HG02840 (cell line): ENCODE measurements at regions not wholly inside any gene's neighbourhood (a gene's known extent, or its start where the extent isn't known, plus 50 kb on each side); places are given as distances from the start of the nearest gene placed in this dataset.
"Not testable (repeated sequence)": the region's sequence is repeated elsewhere in the genome, so short reads cannot be mapped to it uniquely, and the experiment has no call there.

Experiments
- ATAC-seq: cut with Tn5 transposase; IDR thresholded peaks from one replicate; pipeline ENCODE4 v1.9.1; 2021; ENCODE audit warnings: mild to moderate bottlenecking, moderate library complexity, moderate number of reproducible peaks; ENCODE audit not compliant: unreplicated experiment, low FRiP score

DNA sequence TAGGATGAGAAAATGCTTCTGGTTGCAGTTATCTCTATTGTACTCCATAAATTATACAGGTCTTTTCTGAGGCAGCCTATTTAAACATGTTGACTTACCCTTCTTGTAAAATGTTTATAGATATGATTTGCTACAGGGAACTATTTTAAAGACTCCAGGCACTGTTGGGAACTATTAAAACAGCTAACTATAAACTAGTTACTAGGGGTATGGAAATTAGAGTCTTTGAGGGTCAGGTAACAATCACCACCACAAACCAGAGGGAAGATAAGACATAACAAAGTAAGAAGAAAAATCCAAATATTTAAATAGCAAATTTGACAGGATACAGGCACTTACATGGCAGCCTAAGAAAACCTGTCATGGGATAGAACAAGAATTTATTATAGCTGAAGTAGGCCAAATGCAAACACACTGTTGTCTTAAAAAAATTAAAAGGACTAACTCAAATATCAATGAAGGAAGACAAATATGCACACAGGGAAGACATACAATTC, 251.0 kb upstream of the CWC22 start:
- ATAC-seq, result no peak

- ATAC-seq, result no peak
These were observed 250.2 kb upstream of the CWC22 start for GRCh38 chr2:180257247-180257646.

DNA sequence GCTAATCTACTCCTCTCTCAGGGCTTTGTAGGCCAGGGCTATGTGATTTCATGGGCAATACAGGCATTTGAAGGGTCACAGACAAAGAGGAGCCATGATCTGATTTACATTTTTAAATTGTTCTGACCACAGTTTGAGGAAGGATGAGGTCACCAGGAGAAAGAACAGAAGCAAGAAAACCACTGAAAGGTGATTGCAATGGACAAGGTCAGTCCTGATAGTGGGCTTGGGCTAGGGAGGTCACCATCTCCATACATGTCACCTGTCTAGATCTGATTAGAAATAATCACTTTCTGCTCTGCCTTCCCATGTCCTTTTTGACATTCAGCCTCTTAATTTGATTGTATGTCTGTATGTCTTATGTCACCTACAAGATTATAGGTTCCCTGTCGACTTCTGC, 248.9 kb upstream of the CWC22 start:
- no peak for ATAC-seq

- ATAC-seq, result no peak
These were observed 247.8 kb upstream of the CWC22 start for GRCh38 chr2:180254872-180255271.

DNA sequence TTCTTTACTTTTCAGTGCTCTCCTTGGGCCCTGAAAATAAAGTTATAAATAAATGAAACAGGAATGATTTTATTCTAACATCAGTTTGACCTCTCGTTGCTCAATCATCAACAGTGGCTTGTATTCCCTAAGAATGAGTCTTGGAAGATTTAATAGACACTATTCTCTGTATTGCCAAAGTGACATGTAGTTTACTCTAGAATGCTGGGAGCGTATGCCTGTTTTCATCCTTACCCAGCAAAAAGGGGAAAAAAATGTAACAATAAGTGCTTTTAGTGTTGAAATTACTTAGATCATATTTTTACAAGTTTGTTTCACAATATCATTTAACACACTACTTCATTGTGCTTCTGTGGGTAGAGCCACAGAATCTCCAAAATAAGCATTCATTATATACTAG, 240.6 kb upstream of the CWC22 start:
- ATAC-seq, result no peak

- no peak for ATAC-seq
These were observed 239.2 kb upstream of the CWC22 start for GRCh38 chr2:180246268-180246667.

- no peak for ATAC-seq
These were observed 233.7 kb upstream of the CWC22 start for GRCh38 chr2:180240774-180241173.

DNA sequence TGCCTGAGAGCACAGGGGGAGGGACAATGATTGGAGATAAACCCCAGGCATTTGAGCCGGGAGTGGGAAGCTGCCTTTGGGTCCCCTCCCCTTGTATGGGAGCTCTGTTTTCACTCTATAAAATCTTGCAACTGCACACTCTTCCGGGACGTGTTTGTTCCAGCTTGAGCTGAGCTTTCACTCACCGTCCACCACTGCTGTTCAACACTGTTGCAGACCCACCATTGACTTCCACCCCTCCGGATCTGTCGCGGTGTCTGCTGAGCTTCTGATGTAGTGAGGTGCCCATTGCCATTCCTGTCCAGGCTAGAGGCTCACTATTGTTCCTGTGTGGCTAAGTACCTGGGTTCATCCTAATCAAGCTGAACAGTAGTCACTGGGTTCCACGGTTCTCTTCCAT, 231.6 kb upstream of the CWC22 start:
- ATAC-seq, result no peak

DNA sequence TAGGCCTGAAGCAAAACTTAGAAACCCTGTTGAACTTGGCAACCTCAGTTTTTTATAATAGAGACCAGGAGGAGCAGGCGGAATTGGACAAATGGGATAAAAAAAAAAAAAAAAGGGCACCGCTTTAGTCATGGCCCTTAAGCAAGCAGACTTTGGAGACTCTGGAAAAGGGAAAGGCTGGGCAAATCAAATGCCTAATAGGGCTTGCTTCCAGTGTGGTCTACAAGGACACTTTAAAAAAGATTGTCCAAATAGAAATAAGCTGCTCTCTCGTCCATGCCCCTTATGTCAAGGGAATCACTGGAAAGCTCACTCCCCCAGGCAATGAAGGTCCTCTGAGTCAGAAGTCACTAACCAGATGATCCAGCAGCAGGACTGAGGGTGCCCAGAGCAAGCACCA, 229.0 kb upstream of the CWC22 start:
- ATAC-seq, result not testable (repeated sequence)

- not testable (repeated sequence) for ATAC-seq
These were observed 228.4 kb upstream of the CWC22 start for GRCh38 chr2:180235506-180235905.

- ATAC-seq, result not testable (repeated sequence)
These were observed 227.9 kb upstream of the CWC22 start for GRCh38 chr2:180234991-180235390.

DNA sequence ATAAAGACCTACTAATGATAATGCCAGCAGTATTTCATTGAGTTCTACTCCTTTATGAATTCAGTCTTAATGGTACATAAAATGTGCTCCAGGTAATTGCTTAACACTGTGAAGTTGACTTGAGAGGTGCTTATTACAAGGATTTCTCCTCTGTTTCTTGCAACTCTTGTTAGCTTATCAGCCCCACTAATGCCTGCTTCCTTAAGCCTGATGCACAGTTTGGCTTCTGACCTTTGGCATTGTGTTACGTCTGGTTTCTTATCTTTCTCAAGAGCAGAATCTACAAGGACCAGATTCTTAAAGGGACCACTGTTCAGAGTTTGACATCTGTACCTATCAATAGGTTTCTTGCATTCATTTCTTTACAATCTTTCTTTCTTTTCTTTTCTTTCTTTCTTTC, 223.9 kb upstream of the CWC22 start:
- no peak for ATAC-seq

DNA sequence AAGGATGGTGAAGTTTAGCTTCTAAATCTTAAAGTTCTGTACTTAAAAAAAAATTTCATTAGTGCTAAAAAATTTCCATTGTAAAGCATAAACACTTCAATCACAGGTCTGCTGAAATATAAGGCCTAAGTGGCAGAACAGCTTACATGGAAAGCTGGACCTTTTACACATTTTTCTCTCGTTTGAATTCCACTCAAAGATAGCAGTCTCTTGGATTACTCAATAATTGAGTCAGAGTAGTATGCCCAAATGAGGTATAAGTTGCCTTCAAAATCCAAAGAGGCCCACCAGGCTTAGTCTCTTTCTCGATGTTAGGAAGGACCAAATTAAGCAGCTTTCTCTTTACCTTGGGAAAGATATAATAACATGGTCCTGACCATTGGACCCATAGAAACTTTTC, 220.4 kb upstream of the CWC22 start:
- ATAC-seq, result no peak

- ATAC-seq, result no peak
These were observed 218.0 kb upstream of the CWC22 start for GRCh38 chr2:180225118-180225517.

DNA sequence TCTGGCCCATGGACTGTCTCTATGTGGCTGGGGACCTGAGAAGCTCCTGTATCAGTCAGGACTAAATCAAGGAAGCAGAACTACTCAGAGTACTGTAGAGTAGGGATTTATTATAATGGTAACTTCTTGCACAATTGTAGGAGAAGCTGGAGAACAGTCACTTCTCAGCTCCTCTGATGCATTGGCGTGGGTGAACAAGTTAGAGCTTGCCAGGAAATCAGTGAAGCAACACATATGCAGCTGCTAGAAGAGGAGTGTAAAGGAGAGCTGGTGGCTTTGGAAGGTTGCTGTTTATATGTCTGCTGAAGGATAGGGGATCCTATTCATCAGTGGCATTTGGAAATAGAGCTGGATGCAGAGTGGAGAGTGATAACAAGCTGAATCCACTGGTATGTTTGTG, 215.5 kb upstream of the CWC22 start:
- no peak for ATAC-seq

GRCh38 chr2:180219491-180219890, 212.4 kb upstream of the CWC22 start:
- ATAC-seq, result no peak

DNA sequence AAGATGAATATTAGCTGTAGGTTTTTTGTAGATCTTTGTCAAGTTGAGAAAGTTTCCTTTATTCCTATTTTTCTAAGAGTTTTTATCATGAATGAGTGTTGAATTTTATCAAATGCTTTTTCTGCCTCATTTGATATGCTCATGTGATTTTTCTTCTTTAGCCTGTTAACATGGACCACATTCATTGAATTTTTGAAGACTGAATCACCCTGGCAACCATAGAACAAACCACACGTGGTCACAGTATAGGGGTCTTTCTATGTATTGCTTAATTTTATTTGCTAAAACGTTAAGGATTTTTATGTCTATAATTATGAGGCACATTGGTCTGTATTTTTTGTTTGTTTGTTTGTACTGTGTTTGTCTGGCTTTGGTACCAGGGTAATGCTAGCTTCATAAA, 201.7 kb upstream of the CWC22 start:
- no peak for ATAC-seq

DNA sequence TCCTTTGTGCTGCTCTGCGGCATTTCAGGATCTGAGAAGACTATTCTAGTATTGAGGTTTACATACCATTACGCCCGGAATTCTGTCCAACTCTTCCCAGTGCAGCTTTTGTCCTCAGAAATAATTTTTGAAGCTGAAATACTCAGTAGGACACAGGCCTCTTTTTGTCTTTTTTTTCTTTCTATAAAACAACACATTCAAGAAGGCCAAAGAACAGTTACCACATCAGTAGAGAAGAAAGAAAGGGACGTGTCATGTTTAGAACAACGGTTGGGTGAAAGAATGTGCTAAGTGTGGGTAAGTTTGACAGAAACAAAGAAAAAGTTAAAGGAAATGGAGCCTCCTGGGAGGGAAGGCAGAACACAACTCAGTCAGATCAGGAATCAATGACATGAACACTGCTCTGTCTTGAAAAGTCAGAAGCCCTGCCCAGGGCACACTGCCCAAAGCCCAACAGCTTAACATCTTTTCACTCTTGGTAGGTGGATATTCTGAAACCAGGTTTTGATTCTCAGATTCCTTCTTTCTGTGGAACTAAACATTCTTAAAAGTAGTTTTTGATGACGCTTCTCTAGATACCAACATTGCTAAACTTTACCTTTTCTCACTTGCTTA, 198.6 kb upstream of the CWC22 start:
- ATAC-seq, result no peak

DNA sequence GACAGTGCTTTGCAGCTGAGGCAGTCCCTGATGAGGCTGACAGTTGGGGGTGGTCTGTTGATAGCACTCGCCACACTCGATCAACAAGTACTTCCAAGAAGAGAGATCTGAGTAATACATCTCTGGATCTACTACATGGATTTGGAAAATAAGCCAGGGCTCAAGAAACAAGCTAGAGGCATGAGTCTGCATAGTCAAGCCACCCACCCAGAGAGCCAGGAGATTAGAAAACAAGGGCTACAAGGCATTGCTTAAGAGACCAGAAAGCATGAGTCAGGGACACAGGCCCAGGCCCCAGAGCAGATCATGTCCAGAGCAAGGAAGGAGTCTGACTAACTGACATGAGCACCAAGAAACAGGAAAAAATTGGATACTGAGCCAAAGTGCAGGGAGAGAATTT, 196.9 kb upstream of the CWC22 start:
- ATAC-seq, result no peak

GRCh38 chr2:180202467-180202951, 195.4 kb upstream of the CWC22 start:
- ATAC-seq, result no peak

DNA sequence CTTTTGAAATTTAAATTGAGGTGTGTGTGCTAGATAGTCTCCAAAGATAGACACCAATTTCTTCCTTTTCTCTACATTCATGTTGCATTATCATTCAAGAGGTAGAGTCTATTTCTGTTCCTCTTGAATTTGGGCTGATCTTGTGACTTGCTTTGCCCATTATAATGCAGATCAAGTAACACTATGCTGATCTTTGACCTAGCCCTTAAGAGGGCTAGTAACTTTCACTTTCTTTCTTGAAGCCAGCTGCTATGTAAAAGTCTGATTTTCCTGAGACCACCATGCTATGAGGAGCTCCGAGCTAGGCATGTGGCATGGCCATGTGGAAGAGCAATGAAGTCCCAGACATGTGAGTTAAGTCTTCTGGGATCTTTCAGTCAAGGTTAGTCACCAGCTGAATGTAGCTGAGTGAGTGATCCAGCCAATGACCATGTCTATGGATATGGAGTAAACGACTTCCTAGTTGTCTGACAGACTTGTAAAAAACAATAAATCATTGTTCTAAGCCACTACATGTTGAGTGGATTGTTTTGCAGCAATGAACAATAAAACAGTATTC, 189.4 kb upstream of the CWC22 start:
- ATAC-seq, result no peak

- no peak for ATAC-seq
These were observed 188.8 kb upstream of the CWC22 start for GRCh38 chr2:180195847-180196246.
